CD14-positive monocyte (primary cell): ENCODE measurements at regions not wholly inside any gene's neighbourhood (a gene's known extent, or its start where the extent isn't known, plus 50 kb on each side); places are given as distances from the start of the nearest gene placed in this dataset.

Experiments used
- DNase-seq, 3 donors: peaks; one replicate each; pipeline ENCODE4 v3.0.0-alpha.2; 2011 to 2022
- H2AFZ ChIP-seq: 2 replicates; pipeline ENCODE4 v1.6.0; 2012; ENCODE audit warnings: mild to moderate bottlenecking, low read depth, low read length, inconsistent platforms; ENCODE audit not compliant: insufficient read depth, poor library complexity, severe bottlenecking
- H3K27ac ChIP-seq, 2 donors: 1 replicate in 1 of 2; 2 replicates in 1 of 2; pipeline ENCODE4 v1.5.1; 2012 to 2013; ENCODE audit warnings: low read length in 2 of 2, control low read depth in 1 of 2, inconsistent platforms in 1 of 2, low read depth in 1 of 2, mild to moderate bottlenecking in 1 of 2
- H3K27me3 ChIP-seq, 2 donors: one replicate each; pipeline versions ENCODE4 v1.6.0 to v1.6.1; 2011 to 2013; ENCODE audit warnings: low read length in 2 of 2; ENCODE audit not compliant: control insufficient read depth in 2 of 2, insufficient read depth in 2 of 2
- H3K36me3 ChIP-seq, 2 donors: replicated peaks in 1 of 2; 1 replicate in 1 of 2; 2 replicates in 1 of 2; pipeline versions ENCODE4 v1.5.1 to v1.6.1; 2012 to 2013; ENCODE audit warnings: low read length in 2 of 2, control low read depth in 1 of 2, inconsistent platforms in 1 of 2, mild to moderate bottlenecking in 1 of 2; ENCODE audit not compliant: insufficient read depth in 2 of 2, control insufficient read depth in 1 of 2
- H3K4me1 ChIP-seq, 2 donors: 1 replicate in 1 of 2; 2 replicates in 1 of 2; pipeline versions ENCODE4 v1.5.1 to v1.6.1; 2012 to 2013; ENCODE audit warnings: low read length in 2 of 2, control low read depth in 1 of 2, inconsistent platforms in 1 of 2, mild to moderate bottlenecking in 1 of 2, moderate library complexity in 1 of 2; ENCODE audit not compliant: insufficient read depth in 2 of 2, control insufficient read depth in 1 of 2
- H3K4me2 ChIP-seq: replicated peaks from 2 replicates; pipeline ENCODE3; 2012; ENCODE audit warnings: low read length, moderate library complexity, mild to moderate bottlenecking; ENCODE audit not compliant: poor library complexity, severe bottlenecking; ENCODE audit errors: extremely low read depth
- H3K4me3 ChIP-seq, 3 experiments: fragments of 200-600 bp in 1 of 3; sonication (generic) in 1 of 3; replicated peaks in 1 of 3; 1 replicate in 2 of 3; 2 replicates in 1 of 3; pipeline ENCODE4 v1.5.1; 2011 to 2013; ENCODE audit warnings: low read length in 3 of 3, mild to moderate bottlenecking in 3 of 3, control low read depth in 2 of 3, low read depth in 2 of 3, inconsistent platforms in 1 of 3, moderate library complexity in 1 of 3
- H3K79me2 ChIP-seq: 2 replicates; pipeline ENCODE4 v1.6.0; 2012; ENCODE audit warnings: mild to moderate bottlenecking, control low read depth, inconsistent platforms, low read length, moderate library complexity; ENCODE audit not compliant: insufficient read depth
- H3K9ac ChIP-seq: 2 replicates; pipeline ENCODE4 v1.6.0; 2017; ENCODE audit warnings: low read length, mild to moderate bottlenecking; ENCODE audit not compliant: insufficient read depth, poor library complexity, severe bottlenecking
- H3K9me3 ChIP-seq, 2 donors: replicated peaks in 1 of 2; 1 replicate in 1 of 2; 2 replicates in 1 of 2; pipeline versions ENCODE4 v1.5.1 to v1.6.1; 2012 to 2013; ENCODE audit warnings: low read length in 2 of 2, control low read depth in 1 of 2; ENCODE audit not compliant: control insufficient read depth in 1 of 2, insufficient read depth in 1 of 2
- H4K20me1 ChIP-seq: 2 replicates; pipeline ENCODE4 v1.6.0; 2012; ENCODE audit warnings: mild to moderate bottlenecking, low read length, control low read depth, moderate library complexity; ENCODE audit not compliant: insufficient read depth
- H3K27ac Mint-ChIP-seq, 7 donors: one replicate each; pipeline ENCODE4 v1.8.0; 2020; ENCODE audit warnings: mild to moderate bottlenecking in 7 of 7, mixed read lengths in 7 of 7, moderate library complexity in 6 of 7, inconsistent platforms in 2 of 7
- H3K27me3 Mint-ChIP-seq, 3 donors: one replicate each; pipeline ENCODE4 v1.8.0; 2021 to 2022; ENCODE audit warnings: low read depth in 3 of 3, mild to moderate bottlenecking in 3 of 3, mixed read lengths in 3 of 3, moderate library complexity in 3 of 3, inconsistent platforms in 1 of 3
- H3K36me3 Mint-ChIP-seq, 2 donors: one replicate each; pipeline ENCODE4 v1.8.0; 2020; ENCODE audit warnings: mixed read lengths in 2 of 2, inconsistent platforms in 1 of 2, mild to moderate bottlenecking in 1 of 2
- H3K4me1 Mint-ChIP-seq: one replicate; pipeline ENCODE4 v1.8.0; 2020; ENCODE audit warnings: mild to moderate bottlenecking, mixed read lengths
- H3K4me3 Mint-ChIP-seq, 2 donors: one replicate each; pipeline ENCODE4 v1.8.0; 2020; ENCODE audit warnings: mild to moderate bottlenecking in 2 of 2, mixed read lengths in 2 of 2, moderate library complexity in 1 of 2
- H3K9me3 Mint-ChIP-seq, 7 donors: one replicate each; pipeline ENCODE4 v1.8.0; 2020 to 2022; ENCODE audit warnings: mixed read lengths in 7 of 7, mild to moderate bottlenecking in 6 of 7, moderate library complexity in 6 of 7, inconsistent platforms in 2 of 7
- CTCF ChIP-seq: fragments of 200-600 bp; IDR thresholded peaks from one replicate; pipeline ENCODE4 v1.8.0; 2022; ENCODE audit warnings: antibody characterized with exemption, mild to moderate bottlenecking
- WGBS: methylation state at CpG from one replicate; pipeline ENCODE4 v1.1.5; 2013; ENCODE audit warnings: missing lambda C conversion rate; ENCODE audit not compliant: insufficient coverage; 5-methylcytosine and 5-hydroxymethylcytosine counted together
- intact Hi-C, 2 donors: fragments of 100-400 bp; cut with micrococcal nuclease; formaldehyde crosslinking; loops; one replicate each; pipeline versions ENCODE4 v1.15.0 to v1.15.1; 2023

DNA sequence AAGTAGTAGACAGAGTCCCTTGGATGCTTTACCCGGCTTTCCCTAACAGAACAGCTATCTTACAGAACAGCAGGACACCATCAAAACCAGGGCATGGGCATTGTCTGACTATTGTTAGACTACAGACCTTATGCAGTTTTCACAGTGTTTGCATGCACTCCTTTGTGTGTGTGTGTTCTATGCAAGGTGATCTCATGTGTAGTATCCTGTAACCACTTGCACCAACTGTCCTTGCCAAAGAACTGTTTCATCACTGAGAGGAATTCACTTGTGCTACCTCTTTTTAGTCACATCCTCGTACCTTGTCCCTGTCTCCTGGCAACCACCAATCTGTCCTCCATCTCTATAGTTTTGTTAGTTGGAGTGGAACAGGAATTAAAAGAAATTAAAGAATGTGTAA, 183.6 kb upstream of the PZP start:
- no peak overlapping the region for H3K27ac Mint-ChIP-seq
- peaks cover 6 to 10% of the 10 kb centered on the region in 2 donors for H3K36me3 Mint-ChIP-seq
- Histone ChIP-seq H3K9me3 (no peaks in the 10 kb centered on the region), H3K4me2 (no peak overlapping the region), H3K4me1 (no peaks in the 10 kb centered on the region), H3K27ac (no peak overlapping the region), H3K79me2 (no peaks in the 10 kb centered on the region), H4K20me1 (no peaks in the 10 kb centered on the region), H3K4me3 (no peak overlapping the region), H3K27me3 (no peaks in the 10 kb centered on the region), H3K36me3 (no peaks in the 10 kb centered on the region), H2AFZ (no peak overlapping the region), H3K9ac (no peak overlapping the region)
- H3K4me1 Mint-ChIP-seq, result peaks cover 4% of the 10 kb centered on the region
- TF ChIP-seq CTCF, result no peak
- no CpG with 5 or more reads among the region's 2 CpGs for WGBS
- intact Hi-C loops, result no loop called here
- no peak for DNase-seq
- no peak overlapping the region for H3K4me3 Mint-ChIP-seq
- peaks cover 0 to 8% (median 0%) of the 10 kb centered on the region in 3 donors for H3K27me3 Mint-ChIP-seq
- no peaks in the 10 kb centered on the region for H3K9me3 Mint-ChIP-seq

DNA sequence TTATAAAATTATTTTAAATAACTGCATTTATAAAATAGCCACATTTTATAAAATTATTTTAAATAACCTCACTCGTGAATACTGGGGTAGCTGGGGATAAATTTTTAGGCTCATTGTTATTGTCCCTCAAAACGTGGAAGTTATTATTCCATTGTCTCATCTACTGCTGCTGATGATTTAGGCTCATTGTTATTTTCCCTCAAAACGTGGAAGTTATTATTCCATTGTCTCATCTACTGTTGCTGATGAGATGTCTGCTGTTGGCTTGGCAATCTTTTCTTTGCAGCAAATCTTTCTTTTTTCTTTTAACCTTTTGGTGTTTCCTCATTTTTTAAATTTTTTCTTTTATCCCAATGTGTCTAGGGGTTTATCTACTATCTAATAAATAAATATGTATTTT, 182.6 kb upstream of the PZP start:
- no peak overlapping the region for H3K27ac Mint-ChIP-seq
- DNase-seq, result no peak
- no peak overlapping the region for H2AFZ ChIP-seq
- H3K27me3 ChIP-seq, result no peaks in the 10 kb centered on the region
- no peak overlapping the region for H3K9ac ChIP-seq
- H3K79me2 ChIP-seq, result no peaks in the 10 kb centered on the region
- H3K27ac ChIP-seq, result no peak overlapping the region
- peaks cover 4% of the 10 kb centered on the region for H3K4me1 Mint-ChIP-seq
- peaks cover 0 to 8% (median 0%) of the 10 kb centered on the region in 3 donors for H3K27me3 Mint-ChIP-seq
- H3K36me3 ChIP-seq, result no peaks in the 10 kb centered on the region
- H3K4me2 ChIP-seq, result no peak overlapping the region
- WGBS, result no CpG with 5 or more reads among the region's 3 CpGs
- no peaks in the 10 kb centered on the region for H3K4me1 ChIP-seq
- peaks cover 0 to 2% (median 0%) of the 10 kb centered on the region in 7 donors for H3K9me3 Mint-ChIP-seq
- H4K20me1 ChIP-seq, result no peaks in the 10 kb centered on the region
- intact Hi-C loops, result no loop called here
- no peak overlapping the region for H3K4me3 Mint-ChIP-seq
- H3K4me3 ChIP-seq, result no peak overlapping the region
- H3K36me3 Mint-ChIP-seq, result no peaks in the 10 kb centered on the region
- no peaks in the 10 kb centered on the region for H3K9me3 ChIP-seq
- no peak for TF ChIP-seq CTCF
